Vagina (tissue), 2 donors: ENCODE measurements at regions not wholly inside any gene's neighbourhood (a gene's known extent, or its start where the extent isn't known, plus 50 kb on each side); places are given as distances from the start of the nearest gene placed in this dataset.

ENCODE experiments used
- DNase-seq, 2 donors: peaks; one replicate each; pipeline ENCODE4 v3.0.0-alpha.2; 2017; ENCODE audit errors: extremely low spot score in 2 of 2
- H3K27ac ChIP-seq: fragments of 200-600 bp; sonication (generic); one replicate; pipeline ENCODE4 v1.5.1; 2019
- H3K27me3 ChIP-seq: fragments of 200-600 bp; sonication (generic); one replicate; pipeline ENCODE4 v1.5.1; 2019
- H3K36me3 ChIP-seq, 2 donors: fragments of 200-600 bp; sonication (generic); one replicate each; pipeline ENCODE4 v1.5.1; 2017 to 2019
- H3K4me1 ChIP-seq: fragments of 200-600 bp; sonication (generic); one replicate; pipeline ENCODE4 v1.5.1; 2019
- H3K4me3 ChIP-seq, 2 donors: fragments of 200-600 bp; sonication (generic); 1 replicate in 1 of 2; 2 replicates in 1 of 2; pipeline ENCODE4 v1.5.1; 2016 to 2019
- H3K9me3 ChIP-seq: fragments of 200-600 bp; sonication (generic); one replicate; pipeline ENCODE4 v1.5.1; 2019
- POLR2A ChIP-seq, 2 donors: fragments of 450-650 bp; IDR thresholded peaks; one replicate each; pipeline ENCODE4 v1.6.1; 2017; ENCODE audit warnings: antibody characterized with exemption in 2 of 2, mild to moderate bottlenecking in 2 of 2, moderate library complexity in 2 of 2
- POLR2AphosphoS5 ChIP-seq, 2 donors: sonication (generic); formaldehyde crosslinking; IDR thresholded peaks; one replicate each; pipeline ENCODE4 v1.9.0; 2017; ENCODE audit warnings: antibody characterized with exemption in 2 of 2, mild to moderate bottlenecking in 2 of 2, low read depth in 1 of 2; ENCODE audit not compliant: insufficient read depth in 1 of 2
- intact Hi-C: fragments of 100-400 bp; cut with DNase I; formaldehyde crosslinking; loops from one replicate; pipeline ENCODE4 v1.15.1; 2023
- TF ChIP-seq, protein P1 (sequence below), 3 experiments: fragments of 450-650 bp in 2 of 3; fragments of 200-600 bp in 1 of 3; sonication (generic) in 1 of 3; IDR thresholded peaks; one replicate each; pipeline ENCODE4 v1.5.1; 2017 to 2019; ENCODE audit warnings: antibody characterized with exemption in 3 of 3, mild to moderate bottlenecking in 2 of 3, moderate library complexity in 2 of 3

DNA sequence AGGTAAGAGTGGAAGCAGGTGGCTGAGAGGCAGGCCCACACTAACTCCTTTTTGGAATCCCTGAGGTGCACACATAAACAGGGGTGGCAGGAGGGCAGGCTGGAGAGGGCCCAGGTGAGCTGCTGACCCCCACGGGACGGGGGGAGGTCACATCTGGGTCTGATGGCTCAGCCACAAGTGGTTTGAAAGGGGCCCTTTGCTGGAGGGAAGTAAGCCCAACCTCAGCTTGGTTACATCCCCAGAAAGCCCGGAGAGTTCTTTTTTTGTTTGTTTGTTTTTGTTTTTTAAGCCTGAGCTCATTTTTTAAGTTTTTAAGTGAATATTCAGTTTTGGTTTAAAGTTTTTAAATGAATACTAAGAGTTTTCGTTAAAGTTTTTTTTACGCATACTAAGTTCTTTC lies 72.8 kb upstream of the CUX1 start:
- no peak for DNase-seq
- H3K27me3 ChIP-seq, result no peaks in the 10 kb centered on the region
- H3K4me3 ChIP-seq, result no peak overlapping the region
- H3K9me3 ChIP-seq, result no peaks in the 10 kb centered on the region
- intact Hi-C loops, result loop anchor here (10.0 kb wide), 1 partner anchor 70 kb away; the partner anchor contains the start of gene CUX1
- no peaks in the 10 kb centered on the region for H3K36me3 ChIP-seq
- TF ChIP-seq POLR2A (IDR thresholded peaks at IDR 0.05), result no peak
- TF ChIP-seq, protein P1, sequence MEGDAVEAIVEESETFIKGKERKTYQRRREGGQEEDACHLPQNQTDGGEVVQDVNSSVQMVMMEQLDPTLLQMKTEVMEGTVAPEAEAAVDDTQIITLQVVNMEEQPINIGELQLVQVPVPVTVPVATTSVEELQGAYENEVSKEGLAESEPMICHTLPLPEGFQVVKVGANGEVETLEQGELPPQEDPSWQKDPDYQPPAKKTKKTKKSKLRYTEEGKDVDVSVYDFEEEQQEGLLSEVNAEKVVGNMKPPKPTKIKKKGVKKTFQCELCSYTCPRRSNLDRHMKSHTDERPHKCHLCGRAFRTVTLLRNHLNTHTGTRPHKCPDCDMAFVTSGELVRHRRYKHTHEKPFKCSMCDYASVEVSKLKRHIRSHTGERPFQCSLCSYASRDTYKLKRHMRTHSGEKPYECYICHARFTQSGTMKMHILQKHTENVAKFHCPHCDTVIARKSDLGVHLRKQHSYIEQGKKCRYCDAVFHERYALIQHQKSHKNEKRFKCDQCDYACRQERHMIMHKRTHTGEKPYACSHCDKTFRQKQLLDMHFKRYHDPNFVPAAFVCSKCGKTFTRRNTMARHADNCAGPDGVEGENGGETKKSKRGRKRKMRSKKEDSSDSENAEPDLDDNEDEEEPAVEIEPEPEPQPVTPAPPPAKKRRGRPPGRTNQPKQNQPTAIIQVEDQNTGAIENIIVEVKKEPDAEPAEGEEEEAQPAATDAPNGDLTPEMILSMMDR (IDR thresholded peaks at IDR 0.05), result no peak
- TF ChIP-seq POLR2AphosphoS5 (IDR thresholded peaks at IDR 0.05; ENCODE audit: insufficient read depth in 1 of 2, low read depth in 1 of 2), result no peak
- peaks cover 13% of the 10 kb centered on the region for H3K4me1 ChIP-seq
- no peak overlapping the region for H3K27ac ChIP-seq

DNA sequence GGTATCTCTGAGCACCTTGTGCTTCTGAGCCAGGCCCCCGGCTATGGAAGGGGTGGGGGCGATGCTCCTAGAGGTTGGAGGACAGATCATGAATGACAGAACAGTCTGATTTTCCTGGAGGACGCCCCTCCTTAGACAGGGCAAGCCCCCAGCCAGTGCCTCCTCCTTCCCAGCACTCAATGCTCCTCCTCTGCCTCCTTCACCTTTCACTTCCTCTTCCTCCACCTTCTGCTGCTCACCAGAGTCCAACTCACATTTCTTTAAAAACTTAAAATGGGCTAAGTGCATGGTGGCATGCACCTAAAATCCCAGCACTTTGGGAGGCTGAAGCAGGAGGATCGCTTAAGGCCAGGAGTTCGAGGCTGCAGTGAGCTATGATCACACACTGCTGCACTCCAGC lies 71.1 kb upstream of the CUX1 start:
- Histone ChIP-seq H3K36me3 (no peaks in the 10 kb centered on the region), H3K4me1 (peaks cover 13% of the 10 kb centered on the region), H3K4me3 (no peak overlapping the region), H3K27me3 (no peaks in the 10 kb centered on the region), H3K9me3 (no peaks in the 10 kb centered on the region), H3K27ac (no peak overlapping the region)
- intact Hi-C loops, result loop anchor here (10.0 kb wide), 1 partner anchor 68 kb away; the partner anchor contains the start of gene CUX1
- TF ChIP-seq, protein P1 (IDR thresholded peaks at IDR 0.05), result no peak
- TF ChIP-seq POLR2AphosphoS5 (IDR thresholded peaks at IDR 0.05; ENCODE audit: insufficient read depth in 1 of 2, low read depth in 1 of 2) (no peak), POLR2A (IDR thresholded peaks at IDR 0.05) (no peak)
- DNase-seq, result no peak

DNA sequence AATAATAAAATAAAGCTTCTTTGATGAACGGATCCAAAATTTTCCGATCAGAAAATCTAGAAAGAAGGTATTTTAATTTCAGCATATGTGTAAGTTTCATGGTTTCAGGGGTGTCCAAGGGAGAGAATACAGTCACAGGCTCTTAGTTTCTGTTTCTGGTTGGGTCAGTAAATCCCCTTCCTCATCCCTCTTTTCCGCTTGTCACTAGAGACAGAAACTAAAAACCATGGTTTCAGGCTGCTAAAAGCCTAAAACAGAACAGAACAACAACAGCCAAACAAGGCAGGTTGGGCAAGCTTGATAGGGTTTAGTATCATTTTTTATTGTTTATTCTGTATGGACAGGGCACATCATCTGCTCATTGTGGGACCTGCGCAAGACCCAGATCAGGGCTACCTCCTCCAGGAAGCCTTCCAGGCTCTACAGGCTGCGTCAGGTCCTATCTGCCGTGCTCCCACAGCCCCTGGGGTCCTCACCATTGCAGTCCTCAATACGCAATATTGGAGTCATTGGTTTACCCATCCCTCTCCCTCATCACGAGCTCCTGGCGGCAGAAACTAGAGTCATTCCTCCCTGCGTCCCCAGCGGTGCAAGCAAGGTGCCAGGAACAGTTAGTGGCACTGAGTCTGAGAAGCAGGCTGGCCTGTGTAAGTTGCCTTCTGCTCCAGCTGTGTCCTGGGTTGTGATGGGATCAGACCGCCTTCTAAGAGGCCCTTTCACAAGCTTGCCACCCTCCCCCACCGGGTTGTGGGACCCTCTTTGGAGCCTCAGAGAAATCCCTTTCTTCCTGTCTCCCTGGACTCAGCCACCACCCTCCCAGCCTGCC lies 70.2 kb upstream of the CUX1 start:
- no peaks in the 10 kb centered on the region for H3K27me3 ChIP-seq

DNA sequence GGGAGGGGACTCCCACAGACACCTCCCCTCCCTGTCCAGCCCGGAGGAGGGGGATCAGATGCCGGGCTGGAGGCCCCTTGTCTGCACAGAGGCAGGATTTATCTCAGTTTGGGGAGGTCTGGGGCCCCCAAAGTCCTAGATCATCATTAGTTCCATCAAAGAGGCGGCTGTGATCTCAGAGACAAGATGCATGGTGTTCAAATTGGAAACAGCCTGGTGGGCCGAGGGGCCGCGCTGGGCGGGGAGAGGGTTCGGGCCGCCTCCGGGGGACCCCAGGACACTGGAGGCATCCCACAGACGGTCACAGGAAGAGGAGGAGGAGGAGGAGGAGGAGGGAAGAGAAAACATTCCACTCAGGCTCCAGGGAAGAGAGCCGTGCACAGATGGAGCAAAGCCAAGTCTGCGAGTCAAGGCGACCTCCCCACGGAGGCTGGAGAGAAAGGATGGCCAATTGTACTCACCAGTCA lies 69.5 kb upstream of the CUX1 start:
- no peak overlapping the region for H3K27ac ChIP-seq
- no peak overlapping the region for H3K4me3 ChIP-seq
- TF ChIP-seq, protein P1 (IDR thresholded peaks at IDR 0.05), result no peak
- TF ChIP-seq POLR2AphosphoS5 (IDR thresholded peaks at IDR 0.05; ENCODE audit: insufficient read depth in 1 of 2, low read depth in 1 of 2) (no peak), POLR2A (IDR thresholded peaks at IDR 0.05) (no peak)
- H3K9me3 ChIP-seq, result no peaks in the 10 kb centered on the region
- H3K4me1 ChIP-seq, result peaks cover 12% of the 10 kb centered on the region
- intact Hi-C loops, result loop anchor here (10.0 kb wide), 1 partner anchor 67 kb away; the partner anchor contains the start of gene CUX1
- H3K36me3 ChIP-seq, result no peaks in the 10 kb centered on the region
- no peak for DNase-seq
- H3K27me3 ChIP-seq, result no peaks in the 10 kb centered on the region

More for the DNA sequence above, 70.2 kb upstream of the CUX1 start:
- no peaks in the 10 kb centered on the region for H3K36me3 ChIP-seq
- no peak overlapping the region for H3K27ac ChIP-seq
- H3K4me1 ChIP-seq, result peaks cover 13% of the 10 kb centered on the region
- TF ChIP-seq POLR2A (IDR thresholded peaks at IDR 0.05) (no peak), POLR2AphosphoS5 (IDR thresholded peaks at IDR 0.05; ENCODE audit: insufficient read depth in 1 of 2, low read depth in 1 of 2) (no peak)
- TF ChIP-seq, protein P1 (IDR thresholded peaks at IDR 0.05), result no peak
- DNase-seq, result no peak
- H3K4me3 ChIP-seq, result no peak overlapping the region
- H3K9me3 ChIP-seq, result no peaks in the 10 kb centered on the region
- intact Hi-C loops, result loop anchor here (10.0 kb wide), 1 partner anchor 68 kb away; the partner anchor contains the start of gene CUX1

DNA sequence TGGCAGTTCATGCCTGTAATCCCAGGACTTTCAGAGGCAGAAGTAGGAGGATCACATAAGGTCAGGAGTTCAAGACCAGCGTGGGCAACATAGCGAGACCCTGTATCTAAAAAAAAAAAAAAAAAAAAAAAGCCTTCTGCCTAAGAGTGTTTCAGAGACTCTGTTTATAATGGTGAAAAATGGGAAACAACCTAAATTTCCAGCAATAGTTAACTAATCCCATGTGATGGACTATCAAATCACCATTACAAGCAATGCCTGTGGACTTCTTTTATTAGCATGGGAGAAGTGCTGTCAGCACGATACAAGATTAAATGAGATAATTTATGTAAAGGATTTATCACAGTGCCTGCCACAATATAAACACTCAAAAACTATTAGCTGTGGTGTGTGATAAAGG lies 67.5 kb upstream of the CUX1 start:
- DNase-seq, result no peak
- H3K27me3 ChIP-seq, result no peaks in the 10 kb centered on the region
- TF ChIP-seq POLR2AphosphoS5 (IDR thresholded peaks at IDR 0.05; ENCODE audit: insufficient read depth in 1 of 2, low read depth in 1 of 2), result no peak
- TF ChIP-seq POLR2A (IDR thresholded peaks at IDR 0.05), result no peak
- TF ChIP-seq, protein P1 (IDR thresholded peaks at IDR 0.05), result no peak
- no peaks in the 10 kb centered on the region for H3K9me3 ChIP-seq
- H3K4me1 ChIP-seq, result no peaks in the 10 kb centered on the region
- H3K4me3 ChIP-seq, result no peak overlapping the region
- no peaks in the 10 kb centered on the region for H3K36me3 ChIP-seq
- intact Hi-C loops, result loop anchor here (10.0 kb wide), 1 partner anchor 65 kb away; the partner anchor contains the start of gene CUX1
- no peak overlapping the region for H3K27ac ChIP-seq
